Endothelial cell of umbilical vein (primary cell): ENCODE measurements at regions not wholly inside any gene's neighbourhood (a gene's known extent, or its start where the extent isn't known, plus 50 kb on each side); places are given as distances from the start of the nearest gene placed in this dataset.

Source experiments
- BruUV-seq: library from RNA; stranded (reverse); fragments of 400-500 nt; replicated peaks from 2 replicates; lab custom pipeline; 2021; lab: Mats Ljungman, UMichigan
- CTCF ChIA-PET: fragments of 300-600, 350-600 bp; sonication (Branson Sonifier 250); formaldehyde crosslinking; loops from one replicate; lab custom pipeline; 2021; ENCODE audit warnings: antibody characterized with exemption, inconsistent platforms; lab: Charles Lee
- POLR2A ChIA-PET: fragments of 300-600, 350-600 bp; sonication (Branson Sonifier 250); formaldehyde crosslinking; loops from one replicate; lab custom pipeline; 2021; ENCODE audit warnings: antibody characterized with exemption, inconsistent platforms; lab: Charles Lee
- DNase-seq: peaks from one replicate; pipeline ENCODE4 v3.0.0-alpha.2; 2011; ENCODE audit warnings: low read depth, low spot score
- FAIRE-seq: peaks from 2 replicates; lab custom pipeline; 2011; peaks lifted over from hg19 to GRCh38; lab: Jason Lieb, UNC
- H2AFZ ChIP-seq: 2 replicates; pipeline ENCODE4 v1.6.0; 2012; ENCODE audit warnings: low read depth, low read length, control low read depth, inconsistent platforms
- H3K27ac ChIP-seq: 2 replicates; pipeline ENCODE4 v1.5.1; 2011; ENCODE audit warnings: low read depth, mild to moderate bottlenecking, control low read depth, low read length, moderate library complexity; ENCODE audit not compliant: insufficient read depth
- H3K27me3 ChIP-seq, 2 experiments: 2 replicates each; pipeline versions ENCODE4 v1.6.0 to v1.6.1; 2011; ENCODE audit warnings: low read length in 2 of 2, mixed read lengths in 1 of 2; ENCODE audit not compliant: control insufficient read depth in 2 of 2, insufficient read depth in 2 of 2
- H3K36me3 ChIP-seq, 2 experiments: 2 replicates in 1 of 2; 3 replicates in 1 of 2; pipeline ENCODE4 v1.5.1; 2011; ENCODE audit warnings: low read length in 2 of 2, mild to moderate bottlenecking in 1 of 2, moderate library complexity in 1 of 2; ENCODE audit not compliant: control insufficient read depth in 2 of 2, insufficient read depth in 2 of 2; ENCODE audit errors: extremely low read depth in 1 of 2
- H3K4me1 ChIP-seq: 3 replicates; pipeline ENCODE4 v1.5.1; 2011; ENCODE audit warnings: mild to moderate bottlenecking, low read length; ENCODE audit not compliant: control insufficient read depth, insufficient read depth; ENCODE audit errors: extremely low read depth
- H3K4me2 ChIP-seq: 2 replicates; pipeline ENCODE4 v1.6.1; 2011; ENCODE audit warnings: low read length, control low read depth, mixed read lengths; ENCODE audit not compliant: insufficient read depth
- H3K4me3 ChIP-seq, 3 experiments: fragments of 200-600 bp in 1 of 3; sonication (generic), shearing (Covaris generic) in 1 of 3; replicated peaks in 1 of 3; 2 replicates each; pipeline ENCODE4 v1.5.1; 2011 to 2016; ENCODE audit warnings: control low read depth in 3 of 3, low read length in 3 of 3, mild to moderate bottlenecking in 2 of 3, inconsistent platforms in 1 of 3, low read depth in 1 of 3, moderate library complexity in 1 of 3; ENCODE audit not compliant: insufficient read depth in 1 of 3
- H3K79me2 ChIP-seq: 2 replicates; pipeline ENCODE4 v1.6.0; 2012; ENCODE audit warnings: low read length, inconsistent platforms; ENCODE audit not compliant: control insufficient read depth, insufficient read depth
- H3K9ac ChIP-seq: replicated peaks from 2 replicates; pipeline ENCODE3; 2011; ENCODE audit warnings: low read length, control low read depth; ENCODE audit not compliant: insufficient read depth; ENCODE audit errors: extremely low read depth
- H3K9me1 ChIP-seq: replicated peaks from 3 replicates; pipeline ENCODE4 v1.6.0; 2011; ENCODE audit warnings: mild to moderate bottlenecking, low read length; ENCODE audit not compliant: control insufficient read depth, insufficient read depth; ENCODE audit errors: extremely low read depth
- H3K9me3 ChIP-seq: replicated peaks from 2 replicates; pipeline ENCODE4 v1.5.1; 2012; ENCODE audit warnings: low read length, inconsistent platforms; ENCODE audit not compliant: control insufficient read depth, insufficient read depth
- H4K20me1 ChIP-seq: replicated peaks from 2 replicates; pipeline ENCODE3; 2011; ENCODE audit warnings: mild to moderate bottlenecking, low read length; ENCODE audit not compliant: control insufficient read depth, insufficient read depth; ENCODE audit errors: extremely low read depth
- EZH2 ChIP-seq: IDR thresholded peaks from 2 replicates; pipeline ENCODE4 v1.6.1; 2012; ENCODE audit warnings: borderline replicate concordance, low read depth, mild to moderate bottlenecking, moderate library complexity, low read length, inconsistent platforms; ENCODE audit not compliant: severe bottlenecking
- FOS ChIP-seq: IDR thresholded peaks from 2 replicates; pipeline ENCODE4 v1.6.1; 2011; ENCODE audit warnings: mild to moderate bottlenecking, low read length, moderate library complexity, borderline replicate concordance; ENCODE audit not compliant: insufficient read depth
- GATA2 ChIP-seq: IDR thresholded peaks from 2 replicates; pipeline ENCODE4 v1.7.0; 2011; ENCODE audit warnings: low read depth, mild to moderate bottlenecking, moderate library complexity, mixed read lengths, low read length; ENCODE audit not compliant: insufficient read length, insufficient read depth
- JUN ChIP-seq: IDR thresholded peaks from 2 replicates; pipeline ENCODE4 v1.6.1; 2011; ENCODE audit warnings: borderline replicate concordance, low read depth; ENCODE audit not compliant: insufficient read length, insufficient read depth
- MYC ChIP-seq: IDR thresholded peaks from one replicate; pipeline ENCODE4 v1.6.1; 2011; ENCODE audit warnings: mild to moderate bottlenecking, low read depth, low read length
- POLR2A ChIP-seq: IDR thresholded peaks from 2 replicates; pipeline ENCODE4 v1.6.1; 2012; ENCODE audit warnings: low read depth, mild to moderate bottlenecking, control low read depth, low read length
- POLR2AphosphoS5 ChIP-seq: IDR thresholded peaks from 2 replicates; pipeline ENCODE4 v1.6.1; 2012; ENCODE audit warnings: low read depth, mild to moderate bottlenecking, control low read depth, low read length, moderate library complexity; ENCODE audit not compliant: insufficient read depth
- dilution Hi-C: fragments of 300-500 bp; cut with MboI; formaldehyde crosslinking; loops from one replicate; pipeline ENCODE4 v1.15.0; 2019; ENCODE audit warnings: low sequenced_read_pairs; ENCODE audit not compliant: extremely low pct_ligation_motif_present
- intact Hi-C: fragments of 100-400 bp; cut with micrococcal nuclease; formaldehyde crosslinking; loops from one replicate; pipeline ENCODE4 v1.10.0; 2022
- TF ChIP-seq, protein P1 (sequence below), 2 donors: IDR thresholded peaks; 1 replicate in 1 of 2; 2 replicates in 1 of 2; pipeline ENCODE4 v1.5.1; 2011; ENCODE audit warnings: low read length in 2 of 2, mild to moderate bottlenecking in 2 of 2, moderate library complexity in 2 of 2, control low read depth in 1 of 2, inconsistent platforms in 1 of 2, low read depth in 1 of 2; ENCODE audit not compliant: insufficient read depth in 1 of 2; ENCODE audit errors: extremely low read depth in 1 of 2
- TF ChIP-seq, protein P2 (sequence below): IDR thresholded peaks from 2 replicates; pipeline ENCODE4 v1.6.1; 2011; ENCODE audit not compliant: insufficient read depth, insufficient read length

GRCh38 chr6:121837545-121838229 lies 402.2 kb downstream of the GJA1 start:
- H3K36me3 ChIP-seq: no peaks in the 10 kb centered on the region

More at GRCh38 chr6:121837545-121838229, 402.2 kb downstream of the GJA1 start:
- H3K4me2 ChIP-seq: no peak overlapping the region
- TF ChIP-seq GATA2 (no peak), POLR2A (no peak), EZH2 (no peak), POLR2AphosphoS5 (no peak), MYC (no peak), FOS (no peak), JUN (no peak)
- TF ChIP-seq, protein P1, sequence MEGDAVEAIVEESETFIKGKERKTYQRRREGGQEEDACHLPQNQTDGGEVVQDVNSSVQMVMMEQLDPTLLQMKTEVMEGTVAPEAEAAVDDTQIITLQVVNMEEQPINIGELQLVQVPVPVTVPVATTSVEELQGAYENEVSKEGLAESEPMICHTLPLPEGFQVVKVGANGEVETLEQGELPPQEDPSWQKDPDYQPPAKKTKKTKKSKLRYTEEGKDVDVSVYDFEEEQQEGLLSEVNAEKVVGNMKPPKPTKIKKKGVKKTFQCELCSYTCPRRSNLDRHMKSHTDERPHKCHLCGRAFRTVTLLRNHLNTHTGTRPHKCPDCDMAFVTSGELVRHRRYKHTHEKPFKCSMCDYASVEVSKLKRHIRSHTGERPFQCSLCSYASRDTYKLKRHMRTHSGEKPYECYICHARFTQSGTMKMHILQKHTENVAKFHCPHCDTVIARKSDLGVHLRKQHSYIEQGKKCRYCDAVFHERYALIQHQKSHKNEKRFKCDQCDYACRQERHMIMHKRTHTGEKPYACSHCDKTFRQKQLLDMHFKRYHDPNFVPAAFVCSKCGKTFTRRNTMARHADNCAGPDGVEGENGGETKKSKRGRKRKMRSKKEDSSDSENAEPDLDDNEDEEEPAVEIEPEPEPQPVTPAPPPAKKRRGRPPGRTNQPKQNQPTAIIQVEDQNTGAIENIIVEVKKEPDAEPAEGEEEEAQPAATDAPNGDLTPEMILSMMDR (IDR thresholded peaks at IDR 0.05; ENCODE audit: extremely low read depth in 1 of 2, insufficient read depth in 1 of 2, low read depth in 1 of 2, low read length in 2 of 2): no peak
- TF ChIP-seq, protein P2, sequence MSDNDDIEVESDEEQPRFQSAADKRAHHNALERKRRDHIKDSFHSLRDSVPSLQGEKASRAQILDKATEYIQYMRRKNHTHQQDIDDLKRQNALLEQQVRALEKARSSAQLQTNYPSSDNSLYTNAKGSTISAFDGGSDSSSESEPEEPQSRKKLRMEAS: no peak
- H3K27me3 ChIP-seq: no peaks in the 10 kb centered on the region
- H3K9me3 ChIP-seq: no peaks in the 10 kb centered on the region
- H3K9me1 ChIP-seq: no peaks in the 10 kb centered on the region
- ChIA-PET POLR2A (no interaction called here), CTCF (interaction anchor here (1.2 kb wide), 1 partner anchor 10 kb away, joined by 6 read pairs; no protein-coding TSS in a partner anchor)
- no peak overlapping the region for H3K4me3 ChIP-seq
- H3K4me1 ChIP-seq: peaks cover 3% of the 10 kb centered on the region
- H3K27ac ChIP-seq: no peak overlapping the region
- no peak overlapping the region for H2AFZ ChIP-seq
- intact Hi-C loops (no loop called here), dilution Hi-C loops (no loop called here)
- H4K20me1 ChIP-seq: no peaks in the 10 kb centered on the region
- no TSS peak for BruUV-seq
- no peak for FAIRE-seq
- DNase-seq: no peak
- no peak overlapping the region for H3K9ac ChIP-seq
- H3K79me2 ChIP-seq: no peaks in the 10 kb centered on the region
